ENCODE measurements at regions not wholly inside any gene's neighbourhood (a gene's known extent, or its start where the extent isn't known, plus 50 kb on each side); places are given as distances from the start of the nearest gene placed in this dataset.

GRCh38 chr5:26518065-26518464 is 520.3 kb downstream of the CDH9 start:
- TF ChIP-seq POLR2AphosphoS5 (IDR thresholded peaks at IDR 0.05), result no peak
- TF ChIP-seq POLR2A (IDR thresholded peaks at IDR 0.05), result no peak
- TF ChIP-seq CTCF (IDR thresholded peaks at IDR 0.05), result no peak
- TF ChIP-seq EP300 (IDR thresholded peaks at IDR 0.05; ENCODE audit: low read depth), result no peak
